ENCODE measurements at regions not wholly inside any gene's neighbourhood (a gene's known extent, or its start where the extent isn't known, plus 50 kb on each side); places are given as distances from the start of the nearest gene placed in this dataset.

DNA sequence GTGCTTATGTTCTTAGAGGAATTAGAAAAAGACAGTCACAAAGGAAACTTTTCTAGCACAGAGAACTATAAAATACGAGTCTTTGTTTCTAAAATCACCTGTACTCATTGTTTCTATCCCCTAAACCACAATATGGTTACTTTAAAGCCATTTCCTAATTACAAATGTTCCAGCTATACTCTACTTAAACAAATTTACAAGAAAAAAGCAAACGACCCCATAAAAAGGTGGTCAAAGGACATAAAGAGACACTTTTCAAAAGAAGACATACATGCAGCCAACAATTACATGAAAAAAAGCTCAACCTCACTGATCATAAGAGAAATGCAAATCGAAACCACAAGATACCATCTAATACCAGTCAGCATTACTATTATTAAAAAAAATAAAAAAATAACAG is 447.3 kb downstream of the RAB28 start:
- H3K4me3 ChIP-seq (ENCODE audit: low read depth, low read length), result no peak overlapping the region
- DNase-seq (ENCODE audit: low read depth) (no peak), FAIRE-seq (no peak)
- TF ChIP-seq, protein P1, sequence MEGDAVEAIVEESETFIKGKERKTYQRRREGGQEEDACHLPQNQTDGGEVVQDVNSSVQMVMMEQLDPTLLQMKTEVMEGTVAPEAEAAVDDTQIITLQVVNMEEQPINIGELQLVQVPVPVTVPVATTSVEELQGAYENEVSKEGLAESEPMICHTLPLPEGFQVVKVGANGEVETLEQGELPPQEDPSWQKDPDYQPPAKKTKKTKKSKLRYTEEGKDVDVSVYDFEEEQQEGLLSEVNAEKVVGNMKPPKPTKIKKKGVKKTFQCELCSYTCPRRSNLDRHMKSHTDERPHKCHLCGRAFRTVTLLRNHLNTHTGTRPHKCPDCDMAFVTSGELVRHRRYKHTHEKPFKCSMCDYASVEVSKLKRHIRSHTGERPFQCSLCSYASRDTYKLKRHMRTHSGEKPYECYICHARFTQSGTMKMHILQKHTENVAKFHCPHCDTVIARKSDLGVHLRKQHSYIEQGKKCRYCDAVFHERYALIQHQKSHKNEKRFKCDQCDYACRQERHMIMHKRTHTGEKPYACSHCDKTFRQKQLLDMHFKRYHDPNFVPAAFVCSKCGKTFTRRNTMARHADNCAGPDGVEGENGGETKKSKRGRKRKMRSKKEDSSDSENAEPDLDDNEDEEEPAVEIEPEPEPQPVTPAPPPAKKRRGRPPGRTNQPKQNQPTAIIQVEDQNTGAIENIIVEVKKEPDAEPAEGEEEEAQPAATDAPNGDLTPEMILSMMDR (IDR thresholded peaks at IDR 0.05; ENCODE audit: insufficient read depth, low read length, severe bottlenecking), result no peak
- no peaks in the 10 kb centered on the region for H3K36me3 ChIP-seq (ENCODE audit: control insufficient read depth, insufficient read depth, low read length)
- H3K27me3 ChIP-seq (ENCODE audit: control insufficient read depth, insufficient read depth, low read length), result no peaks in the 10 kb centered on the region

- FAIRE-seq, result no peak
- H3K36me3 ChIP-seq (ENCODE audit: control insufficient read depth, insufficient read depth, low read length), result no peaks in the 10 kb centered on the region
Observed at GRCh38 chr4:13032936-13033335, 451.2 kb downstream of the RAB28 start.

GRCh38 chr4:13024147-13025105 is 459.7 kb downstream of the RAB28 start:
- H3K36me3 ChIP-seq (ENCODE audit: control insufficient read depth, insufficient read depth, low read length), result no peaks in the 10 kb centered on the region
- TF ChIP-seq, protein P1 (IDR thresholded peaks at IDR 0.05; ENCODE audit: insufficient read depth, low read length, severe bottlenecking), result no peak
- H3K4me3 ChIP-seq (ENCODE audit: low read depth, low read length), result no peak overlapping the region
- DNase-seq (ENCODE audit: low read depth) (no peak), FAIRE-seq (no peak)
- H3K27me3 ChIP-seq (ENCODE audit: control insufficient read depth, insufficient read depth, low read length), result no peaks in the 10 kb centered on the region

More at GRCh38 chr4:13032936-13033335, 451.2 kb downstream of the RAB28 start:
- TF ChIP-seq, protein P1 (IDR thresholded peaks at IDR 0.05; ENCODE audit: insufficient read depth, low read length, severe bottlenecking), result no peak
- Histone ChIP-seq H3K4me3 (ENCODE audit: low read depth, low read length) (no peak overlapping the region), H3K27me3 (ENCODE audit: control insufficient read depth, insufficient read depth, low read length) (no peaks in the 10 kb centered on the region)
- DNase-seq (ENCODE audit: low read depth), result no peak

DNA sequence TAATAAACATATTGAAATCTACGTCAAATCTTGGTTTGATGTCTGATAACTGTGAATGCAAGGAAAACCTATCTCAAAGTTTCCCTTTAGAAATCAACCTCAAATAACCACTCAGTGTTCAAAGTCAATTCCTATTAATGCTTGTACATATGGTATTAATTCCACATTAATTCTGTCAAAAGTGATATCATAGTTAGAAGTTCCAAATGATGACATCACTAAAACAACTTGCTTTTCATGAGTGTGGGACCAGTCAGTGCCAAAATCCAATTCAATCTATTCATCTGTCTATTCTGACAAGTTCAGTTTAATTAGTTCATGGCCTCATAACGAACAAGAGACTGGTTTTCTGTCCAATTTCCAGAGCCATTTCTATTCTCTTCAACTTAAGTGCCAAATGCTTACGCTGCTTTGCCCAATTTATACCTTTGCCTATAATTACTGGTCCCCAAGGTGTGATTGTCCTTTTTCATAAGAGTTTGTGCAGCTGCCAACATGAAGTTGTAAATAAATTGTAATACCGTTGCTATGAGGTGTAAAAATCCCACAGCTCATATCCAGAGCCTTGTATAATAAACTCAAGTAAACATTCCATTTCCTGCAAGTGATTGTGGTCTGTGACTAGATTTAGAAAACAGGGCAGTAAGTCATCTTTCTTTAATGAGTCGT is 476.2 kb downstream of the RAB28 start:
- Histone ChIP-seq H3K4me3 (ENCODE audit: low read depth, low read length) (no peak overlapping the region), H3K36me3 (ENCODE audit: control insufficient read depth, insufficient read depth, low read length) (no peaks in the 10 kb centered on the region), H3K27me3 (ENCODE audit: control insufficient read depth, insufficient read depth, low read length) (no peaks in the 10 kb centered on the region)
- DNase-seq (ENCODE audit: low read depth) (no peak), FAIRE-seq (no peak)
- TF ChIP-seq, protein P1 (IDR thresholded peaks at IDR 0.05; ENCODE audit: insufficient read depth, low read length, severe bottlenecking), result no peak

DNA sequence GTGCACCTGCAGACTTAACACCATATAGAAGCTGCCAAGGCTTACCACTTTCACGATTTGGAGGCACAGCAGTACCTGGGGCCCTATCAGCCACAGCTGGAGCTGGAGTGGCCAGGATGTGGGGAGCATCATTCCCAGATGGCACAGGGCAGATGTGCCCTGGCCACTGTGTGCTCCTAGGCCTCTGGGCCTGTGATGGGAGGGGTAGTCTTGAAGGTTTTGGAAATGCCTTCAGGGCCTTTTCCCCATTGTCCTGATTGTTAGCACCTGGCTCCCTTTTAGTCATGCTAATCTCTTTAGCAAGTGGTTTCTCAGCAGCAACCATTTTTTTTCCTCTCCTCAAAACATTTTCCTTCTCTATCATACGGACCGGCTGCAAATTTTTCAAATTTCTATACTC is 490.2 kb downstream of the RAB28 start:
- no peak for DNase-seq (ENCODE audit: low read depth)
- TF ChIP-seq, protein P1 (IDR thresholded peaks at IDR 0.05; ENCODE audit: insufficient read depth, low read length, severe bottlenecking), result no peak
- FAIRE-seq, result no peak
- no peaks in the 10 kb centered on the region for H3K36me3 ChIP-seq (ENCODE audit: control insufficient read depth, insufficient read depth, low read length)
- no peaks in the 10 kb centered on the region for H3K27me3 ChIP-seq (ENCODE audit: control insufficient read depth, insufficient read depth, low read length)
- no peak overlapping the region for H3K4me3 ChIP-seq (ENCODE audit: low read depth, low read length)

All from bronchial epithelial cell (primary cell).